SK-N-SH (cell line): ENCODE measurements at regions not wholly inside any gene's neighbourhood (a gene's known extent, or its start where the extent isn't known, plus 50 kb on each side); places are given as distances from the start of the nearest gene placed in this dataset.

Experiments used
- CTCF ChIA-PET: fragments of 300-600, 350-600 bp; formaldehyde crosslinking; extraction: SDS; loops from one replicate; lab custom pipeline; 2021; lab: Yijun Ruan, JAX
- POLR2A ChIA-PET: fragments of 350-600 bp; sonication (Branson Sonifier 250); formaldehyde crosslinking; extraction: SDS; loops from one replicate; lab custom pipeline; 2020; ENCODE audit warnings: antibody characterized with exemption, inconsistent platforms; lab: Yijun Ruan, JAX
- DNase-seq: peaks from one replicate; pipeline ENCODE4 v3.0.0; 2012
- H2AFZ ChIP-seq: fragments of 200-600 bp; sonication (generic); 2 replicates; pipeline ENCODE4 v1.8.1; 2016; ENCODE audit warnings: antibody characterized with exemption, mild to moderate bottlenecking, low read depth
- H3F3A ChIP-seq: fragments of 200-600 bp; sonication (generic); replicated peaks from 2 replicates; pipeline ENCODE3; 2016; ENCODE audit warnings: antibody characterized with exemption, mild to moderate bottlenecking; ENCODE audit not compliant: insufficient read depth
- H3K27ac ChIP-seq, 2 experiments: fragments of 200-500 bp in 1 of 2; fragments of 200-600 bp in 1 of 2; sonication (Bioruptor generic) in 1 of 2; sonication (generic), shearing (Covaris generic) in 1 of 2; 2 replicates each; pipeline versions ENCODE4 v1.5.1 to v1.6.1; 2014 to 2016; ENCODE audit warnings: low read depth in 2 of 2, inconsistent platforms in 1 of 2, low read length in 1 of 2, mild to moderate bottlenecking in 1 of 2, mixed read lengths in 1 of 2
- H3K27me3 ChIP-seq: fragments of 200-600 bp; sonication (generic), shearing (Covaris generic); 2 replicates; pipeline ENCODE4 v1.6.1; 2016; ENCODE audit warnings: mixed run types; ENCODE audit not compliant: insufficient read depth
- H3K36me3 ChIP-seq, 2 experiments: fragments of 200-500 bp in 1 of 2; fragments of 200-600 bp in 1 of 2; sonication (Bioruptor generic) in 1 of 2; sonication (generic) in 1 of 2; replicated peaks in 1 of 2; 2 replicates each; pipeline versions ENCODE3 to v1.5.1; 2014 to 2016; ENCODE audit warnings: low read length in 1 of 2, mild to moderate bottlenecking in 1 of 2; ENCODE audit not compliant: insufficient read depth in 2 of 2, control insufficient read depth in 1 of 2
- H3K4me1 ChIP-seq, 2 experiments: fragments of 200-500 bp in 1 of 2; fragments of 200-600 bp in 1 of 2; sonication (Bioruptor generic) in 1 of 2; sonication (generic), shearing (Covaris generic) in 1 of 2; 2 replicates each; pipeline versions ENCODE4 v1.5.1 to v1.6.1; 2014 to 2016; ENCODE audit warnings: low read depth in 1 of 2, low read length in 1 of 2, mixed run types in 1 of 2; ENCODE audit not compliant: insufficient read depth in 2 of 2, control insufficient read depth in 1 of 2
- H3K4me2 ChIP-seq: fragments of 200-600 bp; sonication (generic), shearing (Covaris generic); 2 replicates; pipeline ENCODE4 v1.6.1; 2017; ENCODE audit warnings: mixed run types
- H3K4me3 ChIP-seq, 2 experiments: fragments of 200-500 bp in 1 of 2; fragments of 200-600 bp in 1 of 2; sonication (Bioruptor generic) in 1 of 2; sonication (generic), shearing (Covaris generic) in 1 of 2; 2 replicates each; pipeline versions ENCODE4 v1.5.1 to v1.8.1; 2014 to 2016; ENCODE audit warnings: low read depth in 2 of 2, inconsistent platforms in 1 of 2, low read length in 1 of 2, mild to moderate bottlenecking in 1 of 2, mixed read lengths in 1 of 2, moderate library complexity in 1 of 2
- H3K79me2 ChIP-seq: fragments of 200-600 bp; sonication (generic); 2 replicates; pipeline ENCODE4 v1.8.1; 2017; ENCODE audit warnings: mild to moderate bottlenecking; ENCODE audit not compliant: insufficient read depth
- H3K9ac ChIP-seq: fragments of 200-600 bp; sonication (generic); 2 replicates; pipeline ENCODE4 v1.6.1; 2017; ENCODE audit warnings: mixed run types
- H3K9me2 ChIP-seq: fragments of 200-600 bp; sonication (generic); 2 replicates; pipeline ENCODE4 v1.6.1; 2017; ENCODE audit warnings: mixed run types
- H3K9me3 ChIP-seq: fragments of 200-600 bp; sonication (generic); 2 replicates; pipeline ENCODE4 v1.6.1; 2017; ENCODE audit warnings: mixed run types, mild to moderate bottlenecking, moderate library complexity
- H4K20me1 ChIP-seq: fragments of 200-600 bp; sonication (generic); 2 replicates; pipeline ENCODE4 v1.6.1; 2017; ENCODE audit warnings: mild to moderate bottlenecking, mixed run types; ENCODE audit not compliant: insufficient read depth
- ELF1 ChIP-seq: IDR thresholded peaks from 2 replicates; pipeline ENCODE4 v1.4.0; 2012
- EP300 ChIP-seq, 2 experiments: IDR thresholded peaks; 2 replicates each; pipeline versions ENCODE4 v1.4.0 to v1.6.1; 2012; ENCODE audit warnings: borderline replicate concordance in 1 of 2, low read depth in 1 of 2, low read length in 1 of 2
- FOSL2 ChIP-seq: IDR thresholded peaks from 2 replicates; pipeline ENCODE4 v1.4.0; 2012; ENCODE audit warnings: low read depth, mild to moderate bottlenecking, moderate library complexity, borderline replicate concordance
- FOXM1 ChIP-seq: IDR thresholded peaks from 2 replicates; pipeline ENCODE4 v1.4.0; 2012; ENCODE audit warnings: low read depth, mild to moderate bottlenecking
- GABPA ChIP-seq: IDR thresholded peaks from 2 replicates; pipeline ENCODE4 v1.4.0; 2012; ENCODE audit warnings: low read depth, mild to moderate bottlenecking
- GATA2 ChIP-seq: sonication (generic); formaldehyde crosslinking; IDR thresholded peaks from 2 replicates; pipeline ENCODE4 v1.5.0; 2020; ENCODE audit warnings: mild to moderate bottlenecking, missing genetic modification reagents
- JUND ChIP-seq: IDR thresholded peaks from 2 replicates; pipeline ENCODE4 v1.4.0; 2012
- MEF2A ChIP-seq: IDR thresholded peaks from 2 replicates; pipeline ENCODE4 v1.4.0; 2012; ENCODE audit warnings: low read depth, borderline replicate concordance
- NFIC ChIP-seq: IDR thresholded peaks from 2 replicates; pipeline ENCODE4 v1.4.0; 2012; ENCODE audit warnings: borderline replicate concordance
- RAD21 ChIP-seq: IDR thresholded peaks from 2 replicates; pipeline ENCODE4 v1.6.1; 2012; ENCODE audit warnings: mild to moderate bottlenecking, low read length
- RXRA ChIP-seq: IDR thresholded peaks from 2 replicates; pipeline ENCODE4 v1.4.0; 2012; ENCODE audit warnings: low read depth, mild to moderate bottlenecking, borderline replicate concordance
- SMC3 ChIP-seq: IDR thresholded peaks from 2 replicates; pipeline ENCODE4 v1.6.1; 2012; ENCODE audit warnings: low read depth, low read length, improper control_type of control experiment
- TAF1 ChIP-seq: IDR thresholded peaks from 2 replicates; pipeline ENCODE4 v1.6.1; 2012; ENCODE audit warnings: low read depth, mild to moderate bottlenecking, low read length, moderate library complexity, borderline replicate concordance
- TEAD4 ChIP-seq: IDR thresholded peaks from 2 replicates; pipeline ENCODE4 v1.4.0; 2012; ENCODE audit warnings: mild to moderate bottlenecking, borderline replicate concordance; ENCODE audit not compliant: insufficient read depth
- YY1 ChIP-seq: IDR thresholded peaks from 2 replicates; pipeline ENCODE4 v1.4.0; 2012; ENCODE audit warnings: low read depth, mild to moderate bottlenecking
- WGBS: methylation state at CpG from one replicate; pipeline ENCODE4 v1.1.6; 2017; ENCODE audit warnings: low lambda C conversion rate; 5-methylcytosine and 5-hydroxymethylcytosine counted together
- TF ChIP-seq, protein P1 (sequence below): fragments of 200-600 bp; sonication (generic); IDR thresholded peaks from 2 replicates; pipeline ENCODE4 v1.6.1; 2017; ENCODE audit warnings: antibody characterized with exemption, mild to moderate bottlenecking, moderate library complexity
- TF ChIP-seq, protein P2 (sequence below): fragments of 150-350 bp; IDR thresholded peaks from 2 replicates; pipeline ENCODE4 v1.6.1; 2016; ENCODE audit warnings: mild to moderate bottlenecking, low read depth, low read length
- TF ChIP-seq, protein P3 (sequence below): IDR thresholded peaks from 2 replicates; pipeline ENCODE4 v1.6.1; 2012; ENCODE audit warnings: mild to moderate bottlenecking, low read depth, low read length, moderate library complexity
- TF ChIP-seq, protein P4 (sequence below): IDR thresholded peaks from 2 replicates; pipeline ENCODE4 v1.4.0; 2012; ENCODE audit warnings: low read depth, borderline replicate concordance

DNA sequence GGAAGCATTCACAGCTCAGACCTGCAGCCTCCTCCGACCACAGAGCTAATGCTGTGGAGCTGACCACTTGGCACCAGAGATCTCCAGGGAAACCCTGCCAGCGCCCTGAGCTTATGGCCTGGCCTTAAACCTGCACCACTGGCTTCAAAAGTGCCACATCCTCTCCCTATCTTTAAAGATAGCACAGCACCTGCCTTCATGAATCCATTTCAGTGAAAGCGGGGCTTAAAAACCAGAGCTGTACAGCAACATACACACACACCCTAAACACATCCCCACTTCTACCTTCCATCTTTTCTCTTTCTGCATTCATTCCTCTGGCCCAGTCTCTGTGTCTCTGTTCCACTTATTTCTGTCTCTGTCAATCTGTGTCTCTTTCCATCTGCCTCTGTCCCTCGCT lies 59.8 kb upstream of the CCDC167 start:
- no peak for DNase-seq
- WGBS: 48% methylated on average over 4 of the region's 4 CpGs
- H3K9ac ChIP-seq: no peak overlapping the region
- no peak overlapping the region for H3K4me2 ChIP-seq
- no peak overlapping the region for H3K4me3 ChIP-seq
- CTCF ChIA-PET: interaction anchor here (0.7 to 1.8 kb wide), 5 partner anchors 11 to 75 kb away, joined by 3 to 6 read pairs (median 6); no protein-coding TSS in a partner anchor
- H3K27me3 ChIP-seq: no peaks in the 10 kb centered on the region
- no peak overlapping the region for H3K27ac ChIP-seq
- no peaks in the 10 kb centered on the region for H4K20me1 ChIP-seq
- H2AFZ ChIP-seq: no peak overlapping the region
- H3K4me1 ChIP-seq: peaks cover under 1 to 31% of the 10 kb centered on the region in 2 experiments; a peak in 1 of 4 replicates
- H3K36me3 ChIP-seq: no peaks in the 10 kb centered on the region
- TF ChIP-seq GATA2 (CRISPR knock-in tag) (no peak), NFIC (no peak), SMC3 (no peak), RAD21 (no peak), GABPA (no peak), TEAD4 (no peak), FOXM1 (no peak), RXRA (no peak), FOSL2 (no peak), TAF1 (no peak), ELF1 (no peak), EP300 (IDR thresholded peaks at IDR 0.05; ENCODE audit: borderline replicate concordance in 1 of 2, low read depth in 1 of 2, low read length in 1 of 2) (no peak), YY1 (no peak), MEF2A (no peak), JUND (no peak)
- TF ChIP-seq, protein P1, sequence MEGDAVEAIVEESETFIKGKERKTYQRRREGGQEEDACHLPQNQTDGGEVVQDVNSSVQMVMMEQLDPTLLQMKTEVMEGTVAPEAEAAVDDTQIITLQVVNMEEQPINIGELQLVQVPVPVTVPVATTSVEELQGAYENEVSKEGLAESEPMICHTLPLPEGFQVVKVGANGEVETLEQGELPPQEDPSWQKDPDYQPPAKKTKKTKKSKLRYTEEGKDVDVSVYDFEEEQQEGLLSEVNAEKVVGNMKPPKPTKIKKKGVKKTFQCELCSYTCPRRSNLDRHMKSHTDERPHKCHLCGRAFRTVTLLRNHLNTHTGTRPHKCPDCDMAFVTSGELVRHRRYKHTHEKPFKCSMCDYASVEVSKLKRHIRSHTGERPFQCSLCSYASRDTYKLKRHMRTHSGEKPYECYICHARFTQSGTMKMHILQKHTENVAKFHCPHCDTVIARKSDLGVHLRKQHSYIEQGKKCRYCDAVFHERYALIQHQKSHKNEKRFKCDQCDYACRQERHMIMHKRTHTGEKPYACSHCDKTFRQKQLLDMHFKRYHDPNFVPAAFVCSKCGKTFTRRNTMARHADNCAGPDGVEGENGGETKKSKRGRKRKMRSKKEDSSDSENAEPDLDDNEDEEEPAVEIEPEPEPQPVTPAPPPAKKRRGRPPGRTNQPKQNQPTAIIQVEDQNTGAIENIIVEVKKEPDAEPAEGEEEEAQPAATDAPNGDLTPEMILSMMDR: no peak
- TF ChIP-seq, protein P2, sequence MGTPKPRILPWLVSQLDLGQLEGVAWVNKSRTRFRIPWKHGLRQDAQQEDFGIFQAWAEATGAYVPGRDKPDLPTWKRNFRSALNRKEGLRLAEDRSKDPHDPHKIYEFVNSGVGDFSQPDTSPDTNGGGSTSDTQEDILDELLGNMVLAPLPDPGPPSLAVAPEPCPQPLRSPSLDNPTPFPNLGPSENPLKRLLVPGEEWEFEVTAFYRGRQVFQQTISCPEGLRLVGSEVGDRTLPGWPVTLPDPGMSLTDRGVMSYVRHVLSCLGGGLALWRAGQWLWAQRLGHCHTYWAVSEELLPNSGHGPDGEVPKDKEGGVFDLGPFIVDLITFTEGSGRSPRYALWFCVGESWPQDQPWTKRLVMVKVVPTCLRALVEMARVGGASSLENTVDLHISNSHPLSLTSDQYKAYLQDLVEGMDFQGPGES: no peak
- TF ChIP-seq, protein P3, sequence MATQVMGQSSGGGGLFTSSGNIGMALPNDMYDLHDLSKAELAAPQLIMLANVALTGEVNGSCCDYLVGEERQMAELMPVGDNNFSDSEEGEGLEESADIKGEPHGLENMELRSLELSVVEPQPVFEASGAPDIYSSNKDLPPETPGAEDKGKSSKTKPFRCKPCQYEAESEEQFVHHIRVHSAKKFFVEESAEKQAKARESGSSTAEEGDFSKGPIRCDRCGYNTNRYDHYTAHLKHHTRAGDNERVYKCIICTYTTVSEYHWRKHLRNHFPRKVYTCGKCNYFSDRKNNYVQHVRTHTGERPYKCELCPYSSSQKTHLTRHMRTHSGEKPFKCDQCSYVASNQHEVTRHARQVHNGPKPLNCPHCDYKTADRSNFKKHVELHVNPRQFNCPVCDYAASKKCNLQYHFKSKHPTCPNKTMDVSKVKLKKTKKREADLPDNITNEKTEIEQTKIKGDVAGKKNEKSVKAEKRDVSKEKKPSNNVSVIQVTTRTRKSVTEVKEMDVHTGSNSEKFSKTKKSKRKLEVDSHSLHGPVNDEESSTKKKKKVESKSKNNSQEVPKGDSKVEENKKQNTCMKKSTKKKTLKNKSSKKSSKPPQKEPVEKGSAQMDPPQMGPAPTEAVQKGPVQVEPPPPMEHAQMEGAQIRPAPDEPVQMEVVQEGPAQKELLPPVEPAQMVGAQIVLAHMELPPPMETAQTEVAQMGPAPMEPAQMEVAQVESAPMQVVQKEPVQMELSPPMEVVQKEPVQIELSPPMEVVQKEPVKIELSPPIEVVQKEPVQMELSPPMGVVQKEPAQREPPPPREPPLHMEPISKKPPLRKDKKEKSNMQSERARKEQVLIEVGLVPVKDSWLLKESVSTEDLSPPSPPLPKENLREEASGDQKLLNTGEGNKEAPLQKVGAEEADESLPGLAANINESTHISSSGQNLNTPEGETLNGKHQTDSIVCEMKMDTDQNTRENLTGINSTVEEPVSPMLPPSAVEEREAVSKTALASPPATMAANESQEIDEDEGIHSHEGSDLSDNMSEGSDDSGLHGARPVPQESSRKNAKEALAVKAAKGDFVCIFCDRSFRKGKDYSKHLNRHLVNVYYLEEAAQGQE: no peak
- TF ChIP-seq, protein P4, sequence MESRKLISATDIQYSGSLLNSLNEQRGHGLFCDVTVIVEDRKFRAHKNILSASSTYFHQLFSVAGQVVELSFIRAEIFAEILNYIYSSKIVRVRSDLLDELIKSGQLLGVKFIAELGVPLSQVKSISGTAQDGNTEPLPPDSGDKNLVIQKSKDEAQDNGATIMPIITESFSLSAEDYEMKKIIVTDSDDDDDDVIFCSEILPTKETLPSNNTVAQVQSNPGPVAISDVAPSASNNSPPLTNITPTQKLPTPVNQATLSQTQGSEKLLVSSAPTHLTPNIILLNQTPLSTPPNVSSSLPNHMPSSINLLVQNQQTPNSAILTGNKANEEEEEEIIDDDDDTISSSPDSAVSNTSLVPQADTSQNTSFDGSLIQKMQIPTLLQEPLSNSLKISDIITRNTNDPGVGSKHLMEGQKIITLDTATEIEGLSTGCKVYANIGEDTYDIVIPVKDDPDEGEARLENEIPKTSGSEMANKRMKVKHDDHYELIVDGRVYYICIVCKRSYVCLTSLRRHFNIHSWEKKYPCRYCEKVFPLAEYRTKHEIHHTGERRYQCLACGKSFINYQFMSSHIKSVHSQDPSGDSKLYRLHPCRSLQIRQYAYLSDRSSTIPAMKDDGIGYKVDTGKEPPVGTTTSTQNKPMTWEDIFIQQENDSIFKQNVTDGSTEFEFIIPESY: no peak
- TF ChIP-seq, all 33 proteins: peak for 0
- H3F3A ChIP-seq: no peaks in the 10 kb centered on the region
- H3K79me2 ChIP-seq: no peaks in the 10 kb centered on the region
- H3K9me2 ChIP-seq: no peaks in the 10 kb centered on the region
- H3K9me3 ChIP-seq: no peaks in the 10 kb centered on the region
- POLR2A ChIA-PET: no interaction called here
